Skeletal muscle satellite cell (primary cell): ENCODE measurements at regions not wholly inside any gene's neighbourhood (a gene's known extent, or its start where the extent isn't known, plus 50 kb on each side); places are given as distances from the start of the nearest gene placed in this dataset.

ENCODE experiments used
- H3K27me3 ChIP-seq: 2 replicates; pipeline ENCODE4 v1.7.0; 2013; ENCODE audit warnings: low read length; ENCODE audit not compliant: control insufficient read depth, insufficient read depth
- H3K36me3 ChIP-seq: 2 replicates; pipeline ENCODE4 v1.7.0; 2013; ENCODE audit warnings: mild to moderate bottlenecking, control low read depth, low read length; ENCODE audit not compliant: insufficient read depth
- H3K4me1 ChIP-seq: 2 replicates; pipeline ENCODE4 v1.7.0; 2013; ENCODE audit warnings: low read length; ENCODE audit not compliant: control insufficient read depth, insufficient read depth
- H3K4me2 ChIP-seq: 2 replicates; pipeline ENCODE4 v1.7.0; 2013; ENCODE audit warnings: mild to moderate bottlenecking, low read length
- H3K4me3 ChIP-seq: 2 replicates; pipeline ENCODE4 v1.7.0; 2013; ENCODE audit warnings: low read length
- H3K9ac ChIP-seq: 2 replicates; pipeline ENCODE4 v1.7.0; 2013; ENCODE audit warnings: mild to moderate bottlenecking, low read depth, low read length, moderate library complexity
- H3K9me3 ChIP-seq: replicated peaks from 2 replicates; pipeline ENCODE4 v1.7.0; 2013; ENCODE audit warnings: mild to moderate bottlenecking, control low read depth, low read length

- Histone ChIP-seq H3K4me1 (no peaks in the 10 kb centered on the region), H3K36me3 (no peaks in the 10 kb centered on the region), H3K9ac (no peak overlapping the region), H3K27me3 (no peaks in the 10 kb centered on the region), H3K4me2 (no peak overlapping the region), H3K4me3 (no peak overlapping the region), H3K9me3 (no peaks in the 10 kb centered on the region)
Measured at GRCh38 chr4:107219681-107220080, 183.6 kb upstream of the DKK2 start.

- Histone ChIP-seq H3K36me3 (no peaks in the 10 kb centered on the region), H3K27me3 (no peaks in the 10 kb centered on the region), H3K4me3 (no peak overlapping the region)
Measured at GRCh38 chr4:107216379-107216778, 180.3 kb upstream of the DKK2 start.

GRCh38 chr4:107215222-107215621 is 179.1 kb upstream of the DKK2 start:
- Histone ChIP-seq H3K4me1 (peaks cover 8% of the 10 kb centered on the region), H3K36me3 (no peaks in the 10 kb centered on the region), H3K9ac (no peak overlapping the region), H3K4me3 (no peak overlapping the region), H3K4me2 (no peak overlapping the region), H3K27me3 (no peaks in the 10 kb centered on the region), H3K9me3 (no peaks in the 10 kb centered on the region)

More at GRCh38 chr4:107216379-107216778, 180.3 kb upstream of the DKK2 start:
- H3K9me3 ChIP-seq = no peaks in the 10 kb centered on the region
- peaks cover 8% of the 10 kb centered on the region for H3K4me1 ChIP-seq
- no peak overlapping the region for H3K9ac ChIP-seq
- no peak overlapping the region for H3K4me2 ChIP-seq

GRCh38 chr4:107213880-107214279 is 177.8 kb upstream of the DKK2 start:
- H3K36me3 ChIP-seq = no peaks in the 10 kb centered on the region
- no peak overlapping the region for H3K4me2 ChIP-seq
- no peak overlapping the region for H3K4me3 ChIP-seq
- H3K9me3 ChIP-seq = no peaks in the 10 kb centered on the region
- H3K4me1 ChIP-seq = peaks cover 8% of the 10 kb centered on the region
- H3K9ac ChIP-seq = no peak overlapping the region
- no peaks in the 10 kb centered on the region for H3K27me3 ChIP-seq

- Histone ChIP-seq H3K9ac (no peak overlapping the region), H3K4me1 (peaks cover 8% of the 10 kb centered on the region), H3K4me3 (no peak overlapping the region), H3K27me3 (no peaks in the 10 kb centered on the region), H3K36me3 (no peaks in the 10 kb centered on the region), H3K4me2 (no peak overlapping the region), H3K9me3 (no peaks in the 10 kb centered on the region)
Measured at GRCh38 chr4:107213410-107213809, 177.3 kb upstream of the DKK2 start.

GRCh38 chr4:107212565-107212964 is 176.5 kb upstream of the DKK2 start:
- H3K9ac ChIP-seq = no peak overlapping the region
- no peaks in the 10 kb centered on the region for H3K36me3 ChIP-seq
- H3K4me1 ChIP-seq = peaks cover 8% of the 10 kb centered on the region
- H3K4me2 ChIP-seq = no peak overlapping the region
- H3K4me3 ChIP-seq = no peak overlapping the region
- H3K9me3 ChIP-seq = no peaks in the 10 kb centered on the region
- H3K27me3 ChIP-seq = no peaks in the 10 kb centered on the region

GRCh38 chr4:107210450-107211239 is 174.5 kb upstream of the DKK2 start:
- peaks cover 8% of the 10 kb centered on the region for H3K4me1 ChIP-seq
- no peak overlapping the region for H3K9ac ChIP-seq
- no peaks in the 10 kb centered on the region for H3K9me3 ChIP-seq
- no peak overlapping the region for H3K4me3 ChIP-seq
- H3K4me2 ChIP-seq = no peak overlapping the region
- no peaks in the 10 kb centered on the region for H3K27me3 ChIP-seq
- H3K36me3 ChIP-seq = no peaks in the 10 kb centered on the region

GRCh38 chr4:107203733-107204132 is 167.6 kb upstream of the DKK2 start:
- Histone ChIP-seq H3K4me3 (no peak overlapping the region), H3K27me3 (no peaks in the 10 kb centered on the region), H3K4me1 (peaks cover 6% of the 10 kb centered on the region), H3K4me2 (no peak overlapping the region), H3K36me3 (no peaks in the 10 kb centered on the region), H3K9ac (no peak overlapping the region), H3K9me3 (no peaks in the 10 kb centered on the region)

- peaks cover 6% of the 10 kb centered on the region for H3K4me1 ChIP-seq
- no peaks in the 10 kb centered on the region for H3K36me3 ChIP-seq
- no peaks in the 10 kb centered on the region for H3K9me3 ChIP-seq
- H3K4me2 ChIP-seq = no peak overlapping the region
- H3K27me3 ChIP-seq = no peaks in the 10 kb centered on the region
- no peak overlapping the region for H3K4me3 ChIP-seq
- no peak overlapping the region for H3K9ac ChIP-seq
Measured at GRCh38 chr4:107202744-107203143, 166.6 kb upstream of the DKK2 start.

GRCh38 chr4:107197121-107197520 is 161.0 kb upstream of the DKK2 start:
- Histone ChIP-seq H3K36me3 (no peaks in the 10 kb centered on the region), H3K27me3 (no peaks in the 10 kb centered on the region), H3K4me1 (no peaks in the 10 kb centered on the region), H3K9ac (no peak overlapping the region), H3K4me2 (no peak overlapping the region), H3K4me3 (no peak overlapping the region), H3K9me3 (no peaks in the 10 kb centered on the region)

GRCh38 chr4:107196312-107196711 is 160.2 kb upstream of the DKK2 start:
- H3K4me2 ChIP-seq = no peak overlapping the region
- no peaks in the 10 kb centered on the region for H3K9me3 ChIP-seq
- H3K9ac ChIP-seq = no peak overlapping the region
- H3K4me3 ChIP-seq = no peak overlapping the region
- no peaks in the 10 kb centered on the region for H3K36me3 ChIP-seq
- no peaks in the 10 kb centered on the region for H3K4me1 ChIP-seq
- H3K27me3 ChIP-seq = no peaks in the 10 kb centered on the region

GRCh38 chr4:107194005-107194404 is 157.9 kb upstream of the DKK2 start:
- Histone ChIP-seq H3K4me1 (no peaks in the 10 kb centered on the region), H3K4me3 (no peak overlapping the region), H3K4me2 (no peak overlapping the region), H3K36me3 (no peaks in the 10 kb centered on the region), H3K9me3 (no peaks in the 10 kb centered on the region), H3K9ac (no peak overlapping the region), H3K27me3 (no peaks in the 10 kb centered on the region)
